IPS-NIHi7 (cell line): ENCODE measurements at regions not wholly inside any gene's neighbourhood (a gene's known extent, or its start where the extent isn't known, plus 50 kb on each side); places are given as distances from the start of the nearest gene placed in this dataset.

Experiments
- DNase-seq: peaks from one replicate; pipeline ENCODE4 v3.0.0; 2012; ENCODE audit warnings: mixed read lengths; ENCODE audit errors: extremely low spot score

DNA sequence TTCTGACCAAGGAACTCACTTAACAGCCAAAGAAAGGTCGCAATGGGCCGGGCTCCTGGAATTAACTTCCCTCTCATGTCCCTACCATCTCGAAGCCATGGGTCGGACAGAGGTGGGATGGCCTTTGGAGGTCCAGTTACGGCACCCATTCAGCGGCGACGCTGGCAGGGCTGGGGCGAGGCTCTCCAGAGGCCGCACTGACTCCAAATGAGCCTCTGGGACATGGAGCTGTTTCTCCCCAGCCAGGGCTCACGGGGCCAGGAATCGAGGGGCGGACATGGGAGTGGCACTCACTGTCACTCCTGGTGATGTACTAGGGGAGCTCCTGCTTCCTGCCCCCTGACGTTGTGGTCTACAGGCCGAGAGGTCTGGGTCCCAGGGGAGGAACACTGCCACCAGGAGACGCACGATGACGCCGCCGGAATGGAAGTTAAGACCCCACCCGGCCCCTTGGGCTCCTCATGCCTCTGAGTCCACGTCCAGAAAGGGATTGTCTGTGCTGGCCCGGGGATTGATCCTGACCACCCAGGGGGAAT lies 60.7 kb upstream of the METRNL start:
- DNase-seq, result peak; percentile 7

DNA sequence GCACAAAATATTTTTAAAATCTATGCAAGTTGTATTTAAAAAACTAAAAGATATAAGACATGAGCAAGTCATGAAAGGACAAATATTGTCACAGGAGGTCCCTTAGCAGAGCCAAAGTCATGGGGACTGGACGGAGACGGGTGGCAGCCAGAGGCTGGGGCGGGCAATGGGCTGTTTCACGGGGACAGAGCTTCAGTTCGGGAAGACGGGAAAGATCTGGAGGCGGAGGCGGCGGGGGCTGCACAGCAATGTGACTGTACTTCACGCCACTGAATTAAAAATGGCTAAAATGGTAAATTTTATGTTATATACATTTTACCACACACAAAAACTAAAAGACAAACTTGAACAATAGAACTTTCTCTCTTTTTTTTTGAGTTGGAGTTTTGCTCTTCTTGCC lies 60.0 kb upstream of the METRNL start:
- DNase-seq, result no peak

- DNase-seq, result peak; percentile 7
Observed at GRCh38 chr17:83024218-83024971, 55.0 kb upstream of the METRNL start.

GRCh38 chr17:83025636-83026280 lies 53.7 kb upstream of the METRNL start:
- DNase-seq, result no peak

DNA sequence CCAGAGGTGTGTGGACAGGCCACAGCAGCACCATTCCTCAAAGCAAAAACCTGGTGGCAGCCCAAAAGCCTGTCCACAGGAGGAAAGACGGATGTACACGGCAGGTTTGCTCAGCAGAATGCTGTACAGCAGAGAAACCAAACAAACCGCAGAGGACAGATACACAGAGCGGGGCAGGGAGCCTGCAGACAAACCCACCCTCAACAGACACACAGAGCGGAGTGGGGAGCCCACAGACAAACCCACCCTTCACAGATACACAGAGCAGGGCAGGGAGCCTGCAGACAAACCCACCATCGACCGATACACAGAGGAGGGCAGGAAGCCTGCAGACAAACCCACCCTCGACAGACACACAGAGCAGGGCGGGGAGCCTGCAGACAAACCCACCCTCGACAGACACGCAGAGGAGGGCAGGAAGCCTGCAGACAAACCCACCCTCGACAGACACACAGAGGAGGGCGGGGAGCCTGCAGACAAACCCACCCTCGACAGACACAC lies 53.0 kb upstream of the METRNL start:
- peak; percentile 2 for DNase-seq

GRCh38 chr17:83026921-83027320 lies 52.5 kb upstream of the METRNL start:
- DNase-seq, result peak; percentile 3

DNA sequence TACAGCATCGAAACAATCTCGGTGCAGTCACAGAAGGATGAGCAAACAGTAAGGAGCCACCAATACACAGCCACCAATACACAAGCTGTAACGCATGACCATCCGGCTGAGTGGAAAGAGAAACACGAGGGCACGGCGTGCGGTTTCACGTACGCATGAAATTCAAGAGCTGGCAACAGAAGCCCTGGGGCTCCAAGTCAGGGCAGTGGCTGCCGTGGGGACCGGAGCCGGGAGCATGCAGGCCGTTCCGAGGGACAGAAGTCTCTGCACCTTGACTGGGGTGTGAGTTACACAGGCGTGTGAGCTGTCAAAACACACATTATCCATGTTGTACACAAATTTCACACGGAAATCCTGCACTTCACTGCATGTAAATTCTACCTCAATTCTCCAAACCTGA lies 50.6 kb upstream of the METRNL start:
- DNase-seq, result peak; percentile 4

GRCh38 chr17:83029571-83029970 lies 49.8 kb upstream of the METRNL start:
- DNase-seq, result no peak
